OCI-LY1 (cell line): ENCODE measurements at regions not wholly inside any gene's neighbourhood (a gene's known extent, or its start where the extent isn't known, plus 50 kb on each side); places are given as distances from the start of the nearest gene placed in this dataset.

Experiments used
- CTCF ChIP-seq: fragments of 200-600 bp; sonication (generic), shearing (Covaris generic); IDR thresholded peaks from 2 replicates; pipeline ENCODE4 v1.5.1; 2017; ENCODE audit warnings: mild to moderate bottlenecking, antibody characterized with exemption, low read length, moderate library complexity, mixed read lengths
- EZH2 ChIP-seq: fragments of 200-600 bp; sonication (generic), shearing (Covaris generic); IDR thresholded peaks from 2 replicates; pipeline ENCODE4 v1.8.0; 2017; ENCODE audit warnings: borderline replicate concordance, mixed run types, mild to moderate bottlenecking, antibody characterized with exemption, low read length, moderate library complexity, mixed read lengths

DNA sequence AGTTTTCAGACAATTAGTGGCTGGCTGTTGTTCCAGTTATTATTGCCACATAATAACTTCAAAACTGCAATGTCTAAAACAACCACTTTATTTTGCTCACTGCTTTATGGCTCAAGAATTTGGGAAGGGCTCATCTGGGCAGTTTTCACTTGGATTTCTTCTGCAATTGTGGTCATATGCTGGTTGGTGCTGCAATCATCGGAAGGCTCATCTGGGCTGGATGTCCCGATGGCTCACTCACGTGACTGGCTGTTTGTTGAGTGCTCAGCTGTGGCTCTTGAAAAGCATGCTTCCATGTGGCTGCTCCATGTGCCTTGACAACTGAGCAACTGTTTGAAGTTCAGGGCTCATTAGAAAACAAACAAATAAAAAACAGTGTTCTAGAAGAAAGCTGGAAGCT, 1032.5 kb downstream of the DTWD2 start:
- TF ChIP-seq CTCF (no peak), EZH2 (no peak)
